Ectodermal cell (in vitro differentiated cells): ENCODE measurements at regions not wholly inside any gene's neighbourhood (a gene's known extent, or its start where the extent isn't known, plus 50 kb on each side); places are given as distances from the start of the nearest gene placed in this dataset.

Experiments used
- H3K27ac ChIP-seq: 2 replicates; pipeline ENCODE4 v1.7.0; 2013; ENCODE audit warnings: mild to moderate bottlenecking, low read depth, low read length; ENCODE audit not compliant: insufficient read depth, poor library complexity, severe bottlenecking
- H3K27me3 ChIP-seq: 2 replicates; pipeline ENCODE4 v1.7.0; 2013; ENCODE audit warnings: mild to moderate bottlenecking, low read length; ENCODE audit not compliant: insufficient read depth, control insufficient read depth, poor library complexity, severe bottlenecking
- H3K36me3 ChIP-seq: one replicate; pipeline ENCODE4 v1.7.0; 2013; ENCODE audit warnings: low read length; ENCODE audit not compliant: control insufficient read depth, insufficient read depth
- H3K4me1 ChIP-seq: one replicate; pipeline ENCODE4 v1.7.0; 2013; ENCODE audit warnings: low read length; ENCODE audit not compliant: control insufficient read depth, insufficient read depth
- H3K4me3 ChIP-seq: 2 replicates; pipeline ENCODE4 v1.7.0; 2013; ENCODE audit warnings: low read depth, low read length, control low read depth; ENCODE audit not compliant: insufficient read depth
- H3K9me3 ChIP-seq: 2 replicates; pipeline ENCODE4 v1.7.0; 2013; ENCODE audit warnings: mild to moderate bottlenecking, low read length, moderate library complexity; ENCODE audit not compliant: control insufficient read depth
- WGBS, 2 experiments: methylation state at CpG; one replicate each; pipeline ENCODE4 v1.1.7; 2013; ENCODE audit warnings: missing lambda C conversion rate in 2 of 2; 5-methylcytosine and 5-hydroxymethylcytosine counted together

DNA sequence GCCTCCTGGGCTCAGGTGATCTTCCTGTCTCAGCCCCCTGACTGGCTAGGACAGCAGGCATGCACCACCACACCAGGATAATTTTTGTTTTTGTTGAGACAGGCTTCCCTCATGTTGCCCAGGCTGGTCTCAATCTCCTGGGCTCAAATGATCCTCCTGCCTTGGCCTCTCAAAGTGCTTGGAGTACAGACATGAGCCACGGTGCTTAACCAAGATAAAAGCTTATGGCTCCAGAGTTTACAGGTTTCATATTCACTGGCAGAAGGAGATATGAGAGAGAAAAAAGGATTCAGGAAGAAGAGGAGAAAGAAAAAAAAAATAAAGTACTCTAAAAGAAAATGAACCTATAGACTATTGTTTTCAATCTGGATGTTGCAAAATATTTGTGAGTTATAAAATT, 748.8 kb upstream of the NCAM2 start:
- Histone ChIP-seq H3K27ac (no peak overlapping the region), H3K4me1 (no peaks in the 10 kb centered on the region), H3K27me3 (no peaks in the 10 kb centered on the region), H3K4me3 (no peak overlapping the region), H3K9me3 (no peaks in the 10 kb centered on the region), H3K36me3 (no peaks in the 10 kb centered on the region)
- 85 to 96% methylated on average over 1 of the region's 1 CpG for WGBS, 2 experiments

DNA sequence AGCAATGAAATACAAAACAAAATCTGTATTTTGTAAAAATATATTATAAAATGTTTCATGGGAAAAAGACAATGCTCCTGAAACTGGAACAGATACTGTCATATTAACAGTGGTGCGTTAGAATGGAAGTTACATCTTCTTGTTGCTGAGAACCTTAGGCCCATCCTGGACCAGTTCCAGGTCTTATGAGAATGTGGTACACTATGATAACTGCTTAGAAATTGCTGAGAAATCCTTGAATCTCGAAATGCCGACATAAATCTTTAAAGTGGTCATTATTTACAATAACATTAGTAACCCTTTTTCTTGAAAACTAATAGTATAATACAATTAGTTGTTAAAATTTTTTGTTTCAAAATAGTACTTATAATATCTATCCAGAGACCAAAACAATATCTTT, 747.9 kb upstream of the NCAM2 start:
- Histone ChIP-seq H3K4me1 (no peaks in the 10 kb centered on the region), H3K9me3 (no peaks in the 10 kb centered on the region), H3K27me3 (no peaks in the 10 kb centered on the region), H3K27ac (no peak overlapping the region), H3K36me3 (no peaks in the 10 kb centered on the region), H3K4me3 (no peak overlapping the region)
- WGBS, 2 experiments, result 93 to 100% methylated on average over 1 of the region's 3 CpGs

DNA sequence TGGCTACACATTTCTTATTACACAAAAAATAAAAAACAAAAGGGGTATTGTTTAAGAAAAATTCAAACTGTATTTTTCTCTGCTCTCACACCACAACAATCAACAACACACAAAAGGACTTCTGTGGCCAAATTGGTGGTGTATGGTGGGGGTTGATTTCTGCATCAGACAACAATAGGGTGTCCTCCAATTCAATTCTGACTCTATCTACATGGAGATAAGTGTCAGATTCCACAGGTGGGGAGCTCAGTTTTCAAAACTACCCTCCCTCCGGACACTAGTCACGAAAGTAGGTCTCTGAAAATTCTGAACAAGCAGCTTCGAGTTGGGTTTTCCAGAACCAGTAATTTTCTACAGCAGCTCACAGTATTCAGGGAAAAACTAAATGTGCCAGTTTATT, 744.9 kb upstream of the NCAM2 start:
- Histone ChIP-seq H3K9me3 (no peaks in the 10 kb centered on the region), H3K36me3 (no peaks in the 10 kb centered on the region), H3K27ac (no peak overlapping the region), H3K4me3 (no peak overlapping the region), H3K27me3 (no peaks in the 10 kb centered on the region), H3K4me1 (no peaks in the 10 kb centered on the region)
- 88 to 97% methylated on average over 3 of the region's 3 CpGs for WGBS, 2 experiments

DNA sequence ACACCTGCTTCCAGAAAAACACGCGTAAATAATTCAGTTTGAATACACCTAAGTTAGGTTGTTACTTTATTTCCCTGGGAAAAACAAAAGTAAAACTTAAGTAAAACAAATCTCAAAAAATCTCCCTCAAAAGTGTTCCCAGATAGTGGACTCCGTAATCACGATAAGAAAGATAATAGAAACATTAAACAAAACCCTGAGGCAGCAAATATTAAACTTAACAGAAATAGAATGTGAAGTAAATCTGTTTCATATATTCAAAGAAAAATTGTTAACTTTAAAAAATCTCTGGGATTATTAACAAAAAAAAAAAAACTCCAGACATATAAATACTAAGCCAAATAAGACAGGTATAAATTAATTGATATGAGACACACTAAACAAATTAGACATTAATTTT, 743.2 kb upstream of the NCAM2 start:
- H3K27ac ChIP-seq, result no peak overlapping the region
- H3K9me3 ChIP-seq, result no peaks in the 10 kb centered on the region
- H3K4me1 ChIP-seq, result no peaks in the 10 kb centered on the region
- no peaks in the 10 kb centered on the region for H3K36me3 ChIP-seq
- WGBS, 2 experiments, result 94 to 97% methylated on average over 2 to 4 of the region's 4 CpGs
- no peak overlapping the region for H3K4me3 ChIP-seq
- H3K27me3 ChIP-seq, result no peaks in the 10 kb centered on the region

DNA sequence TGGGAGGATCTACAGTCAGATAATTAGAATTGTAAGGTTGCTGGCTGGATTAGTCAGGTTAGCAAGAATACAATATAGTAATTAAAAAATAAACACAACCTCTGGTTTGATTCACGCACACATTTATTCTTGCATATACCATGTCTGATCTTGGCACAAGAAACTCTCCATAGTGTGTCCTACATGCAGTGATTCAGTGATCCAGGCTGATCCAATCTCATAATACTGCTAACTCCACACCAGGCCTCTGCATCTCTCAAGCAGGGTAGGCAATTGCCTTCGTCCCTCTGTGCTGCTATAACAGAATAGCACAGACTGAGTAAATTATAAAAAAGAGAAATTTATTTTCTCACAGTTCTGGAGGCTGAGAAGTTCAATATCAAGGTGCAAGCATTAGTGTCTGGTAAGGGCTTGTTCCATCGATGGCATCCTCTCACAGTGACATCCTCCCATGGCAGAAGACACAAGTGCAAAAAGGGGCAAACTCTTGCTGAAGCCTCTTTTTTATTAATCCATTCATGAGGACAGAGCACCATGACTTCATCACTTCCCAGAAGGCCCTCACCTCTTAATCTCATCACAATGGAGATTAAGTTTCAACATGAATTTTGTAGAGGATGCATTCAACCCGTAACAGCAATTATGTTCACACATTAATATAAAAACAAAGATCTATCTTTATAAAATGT, 741.0 kb upstream of the NCAM2 start:
- Histone ChIP-seq H3K4me1 (no peaks in the 10 kb centered on the region), H3K27ac (no peak overlapping the region), H3K27me3 (no peaks in the 10 kb centered on the region), H3K4me3 (no peak overlapping the region), H3K36me3 (no peaks in the 10 kb centered on the region), H3K9me3 (no peaks in the 10 kb centered on the region)
- 93 to 96% methylated on average over 2 to 3 of the region's 4 CpGs for WGBS, 2 experiments

DNA sequence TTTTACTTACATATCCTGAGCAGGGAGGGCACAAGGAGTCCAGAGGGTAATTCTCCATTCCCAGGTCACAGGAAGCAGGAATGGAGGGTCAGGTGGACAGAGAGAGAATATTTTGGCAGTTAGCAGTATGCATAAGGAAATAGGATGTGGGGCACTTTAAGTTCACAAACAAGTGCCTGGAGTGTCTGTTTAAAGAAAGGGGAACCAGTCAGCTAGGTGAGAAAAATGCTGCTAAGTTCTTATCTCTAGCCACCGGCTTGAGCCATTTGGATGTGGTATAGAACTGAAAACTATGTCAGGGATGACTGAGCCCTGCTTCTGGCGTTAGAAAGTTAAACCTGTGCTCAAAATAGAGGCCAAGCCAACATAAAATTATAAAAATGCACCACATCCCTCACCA, 739.7 kb upstream of the NCAM2 start:
- WGBS, 2 experiments, result 96 to 100% methylated on average over 2 of the region's 2 CpGs

DNA sequence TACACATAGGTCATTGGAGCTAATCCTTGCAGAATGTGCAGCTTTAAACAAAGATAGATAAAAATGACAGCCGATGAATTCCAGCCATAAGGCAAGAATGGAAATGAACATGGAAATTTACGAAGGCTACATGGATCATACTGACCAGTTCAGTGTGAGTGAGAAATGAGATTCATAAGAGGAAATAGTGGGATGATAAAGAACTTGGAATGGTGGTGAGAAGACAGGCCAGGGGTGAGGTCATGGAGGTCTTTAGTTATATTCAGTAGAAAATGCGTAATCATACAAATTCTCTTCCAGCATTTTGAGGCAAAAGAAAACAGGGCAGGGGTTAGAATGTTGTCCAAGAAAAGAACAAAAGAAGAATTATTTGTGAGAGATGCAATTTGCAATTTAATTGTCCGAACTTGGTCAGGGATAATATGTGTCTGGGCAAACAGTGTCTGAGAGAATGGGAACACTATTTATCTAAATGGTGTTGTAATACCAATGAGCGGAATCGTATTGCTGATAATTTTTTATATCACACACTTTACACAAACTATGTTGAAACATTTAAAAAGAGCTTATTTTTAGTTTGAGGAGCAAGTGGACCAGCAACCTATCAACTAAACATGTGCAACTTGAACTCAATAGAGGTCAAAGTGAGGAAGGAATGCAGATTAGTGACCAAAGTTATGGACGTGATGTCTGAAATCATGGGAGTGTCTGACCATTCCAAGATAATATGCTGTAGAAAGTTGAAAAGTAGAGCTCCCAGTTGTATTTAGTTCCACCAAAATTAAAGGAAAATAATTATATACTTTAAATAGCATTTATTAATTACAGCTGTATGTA, 739.0 kb upstream of the NCAM2 start:
- no peaks in the 10 kb centered on the region for H3K9me3 ChIP-seq
- H3K36me3 ChIP-seq, result no peaks in the 10 kb centered on the region
- no peak overlapping the region for H3K27ac ChIP-seq
- H3K27me3 ChIP-seq, result no peaks in the 10 kb centered on the region
- WGBS, 2 experiments, result 92 to 95% methylated on average over 5 of the region's 7 CpGs
- no peak overlapping the region for H3K4me3 ChIP-seq
- H3K4me1 ChIP-seq, result no peaks in the 10 kb centered on the region

More for the DNA sequence above, 739.7 kb upstream of the NCAM2 start:
- Histone ChIP-seq H3K4me1 (no peaks in the 10 kb centered on the region), H3K9me3 (no peaks in the 10 kb centered on the region), H3K36me3 (no peaks in the 10 kb centered on the region), H3K4me3 (no peak overlapping the region), H3K27ac (no peak overlapping the region), H3K27me3 (no peaks in the 10 kb centered on the region)

DNA sequence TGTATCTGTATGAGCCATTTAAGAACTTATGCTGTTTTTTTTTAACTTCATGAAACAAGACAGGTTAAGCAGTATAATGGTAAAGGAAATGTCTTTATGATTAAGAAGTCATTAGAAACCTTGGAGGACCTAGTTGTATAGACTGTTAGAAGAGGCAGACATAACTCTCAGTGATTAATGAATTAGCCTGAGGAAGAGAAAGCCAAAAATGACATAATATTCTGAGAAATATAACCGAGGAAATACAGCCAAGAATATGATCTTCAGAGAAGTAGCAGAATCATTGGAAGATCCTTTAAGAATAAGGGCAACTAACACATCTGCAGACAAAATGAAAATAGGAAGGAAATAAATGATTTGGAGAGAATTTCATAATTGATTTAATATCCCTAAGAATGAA, 738.1 kb upstream of the NCAM2 start:
- 100% methylated on average over 1 of the region's 1 CpG for WGBS, 2 experiments
- no peaks in the 10 kb centered on the region for H3K36me3 ChIP-seq
- no peak overlapping the region for H3K27ac ChIP-seq
- no peaks in the 10 kb centered on the region for H3K27me3 ChIP-seq
- H3K4me3 ChIP-seq, result no peak overlapping the region
- no peaks in the 10 kb centered on the region for H3K9me3 ChIP-seq
- no peaks in the 10 kb centered on the region for H3K4me1 ChIP-seq

DNA sequence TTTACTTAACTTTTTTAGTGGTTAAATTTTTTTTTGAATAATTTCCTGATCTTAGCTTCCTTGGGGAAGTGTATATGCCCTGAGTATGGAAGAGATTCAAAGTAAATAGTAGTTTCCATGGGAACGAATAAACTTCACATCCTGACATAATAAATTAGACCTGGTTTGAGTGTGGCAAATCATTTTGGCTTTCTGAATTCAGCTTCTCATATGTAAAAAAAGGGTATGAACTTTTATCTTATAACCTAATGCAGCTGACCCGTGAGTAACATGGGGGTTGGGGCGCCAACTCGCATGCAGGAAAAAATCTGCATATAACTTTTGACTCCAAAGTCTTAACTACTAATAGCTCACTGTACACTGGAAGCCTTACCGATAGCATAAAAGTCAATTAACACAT, 736.8 kb upstream of the NCAM2 start:
- whole genome bisulfite sequencing, 2 experiments, result 96 to 100% methylated on average over 3 to 4 of the region's 5 CpGs
- H3K27ac ChIP-seq, result no peak overlapping the region
- H3K4me1 ChIP-seq, result no peaks in the 10 kb centered on the region
- H3K4me3 ChIP-seq, result no peak overlapping the region
- no peaks in the 10 kb centered on the region for H3K27me3 ChIP-seq
- H3K9me3 ChIP-seq, result no peaks in the 10 kb centered on the region
- no peaks in the 10 kb centered on the region for H3K36me3 ChIP-seq

DNA sequence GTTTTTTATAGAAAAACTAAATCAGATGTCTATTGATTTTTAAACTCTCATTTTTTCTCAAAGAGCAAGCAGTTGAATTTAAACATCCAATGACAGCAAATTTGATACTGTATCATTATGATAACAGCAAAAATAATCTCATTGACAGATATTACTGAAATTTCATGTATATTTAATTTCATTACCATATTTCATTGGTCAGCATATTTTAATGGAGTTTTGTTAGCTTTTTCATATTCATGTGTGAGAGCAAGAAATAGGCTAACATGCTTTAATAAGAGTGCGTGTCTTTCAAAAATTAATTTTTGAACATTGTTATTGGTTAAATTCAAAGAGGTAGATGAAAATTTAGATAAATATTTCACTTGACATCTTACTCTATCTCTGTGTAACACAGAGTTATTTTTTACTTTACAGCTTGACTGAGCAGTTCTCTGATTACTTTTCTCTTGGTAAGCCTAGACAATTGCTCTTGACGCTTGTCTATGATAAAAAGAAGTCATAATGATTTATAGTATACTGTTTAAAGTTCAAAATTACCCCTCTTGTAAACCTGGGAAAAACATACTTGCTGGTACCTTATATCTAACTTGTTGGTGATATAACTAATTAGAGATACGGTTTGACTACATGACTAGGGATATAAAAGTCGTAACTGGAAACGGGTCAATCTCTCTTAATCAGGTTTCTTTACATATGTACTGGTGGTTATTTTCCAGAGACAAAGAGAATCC, 732.3 kb upstream of the NCAM2 start:
- 84 to 85% methylated on average over 4 of the region's 5 CpGs for WGBS, 2 experiments
- H3K4me1 ChIP-seq, result no peaks in the 10 kb centered on the region
- H3K9me3 ChIP-seq, result no peaks in the 10 kb centered on the region
- no peaks in the 10 kb centered on the region for H3K36me3 ChIP-seq
- H3K27ac ChIP-seq, result no peak overlapping the region
- no peak overlapping the region for H3K4me3 ChIP-seq
- H3K27me3 ChIP-seq, result no peaks in the 10 kb centered on the region
